ENCODE measurements at regions not wholly inside any gene's neighbourhood (a gene's known extent, or its start where the extent isn't known, plus 50 kb on each side); places are given as distances from the start of the nearest gene placed in this dataset.
"Not testable (repeated sequence)": the region's sequence is repeated elsewhere in the genome, so short reads cannot be mapped to it uniquely, and the experiment has no call there.

DNA sequence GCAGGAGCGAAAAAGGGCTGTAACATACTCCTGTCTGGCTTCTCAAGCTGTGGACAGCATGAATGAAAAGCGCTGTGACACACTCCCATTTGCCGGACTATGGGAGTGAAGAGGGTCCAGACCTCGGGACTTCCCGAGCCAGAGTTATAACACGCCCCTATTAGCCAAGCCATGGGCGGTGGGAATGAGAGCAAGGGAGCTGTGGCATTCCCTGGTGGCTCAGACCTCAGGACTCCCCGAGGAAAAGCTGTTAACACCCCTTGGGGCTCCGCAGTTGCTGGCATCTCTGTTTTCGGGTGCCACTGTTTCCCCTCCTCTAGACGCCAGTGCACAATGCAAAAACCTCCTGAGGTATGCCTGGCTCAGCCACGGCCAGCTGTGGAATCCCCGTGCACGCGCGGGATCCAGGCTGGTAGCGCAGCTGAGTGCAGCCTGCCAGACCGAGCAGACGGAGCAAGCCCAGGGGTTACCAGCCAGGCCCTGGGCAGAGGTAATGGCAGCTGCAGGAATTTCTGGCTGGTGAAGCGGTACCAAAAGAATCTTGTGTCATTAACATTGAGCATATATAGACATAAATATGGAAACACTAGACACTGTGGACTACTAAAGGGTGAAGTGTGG lies 1534.6 kb upstream of the PRR20A start:
- intact Hi-C loops (cut with DNase I) = no loop called here
- no peak for DNase-seq
- no peak for ATAC-seq (ENCODE audit: poor library complexity)

DNA sequence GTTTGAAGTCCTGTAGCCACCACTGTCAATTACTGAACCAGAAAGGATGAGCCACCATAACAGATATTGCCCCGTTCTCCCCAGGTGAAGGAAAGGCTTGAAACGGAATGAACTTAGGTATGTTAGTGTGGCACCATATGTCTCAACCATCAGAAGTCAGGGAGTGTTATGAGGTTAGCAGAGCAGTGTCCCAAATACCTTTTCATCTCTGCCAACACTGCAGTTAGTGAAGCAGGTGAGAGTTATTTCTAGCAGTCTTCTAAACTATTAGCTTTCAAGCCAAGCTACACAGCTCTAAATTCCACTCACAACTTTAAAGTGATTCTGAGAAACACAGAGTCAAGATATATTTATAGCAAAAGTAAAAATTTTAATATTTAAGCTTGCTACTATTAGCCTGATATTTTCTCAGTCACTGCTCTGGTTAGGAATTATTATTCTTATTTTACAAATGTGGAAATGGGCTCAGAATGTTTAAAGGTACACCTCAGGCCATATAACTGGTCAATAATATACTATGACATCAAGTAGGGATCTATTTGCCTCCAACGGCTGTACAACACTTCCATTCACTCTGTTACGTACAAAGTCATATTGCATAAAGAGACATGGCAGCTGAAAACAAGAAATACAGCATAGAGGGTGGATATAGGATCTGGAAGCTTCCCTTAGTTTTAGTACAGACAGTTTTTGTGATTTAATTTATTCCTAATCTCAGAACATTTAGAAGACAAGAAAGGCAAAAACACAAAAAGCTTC lies 1527.1 kb upstream of the PRR20A start:
- DNase-seq (no peak), ATAC-seq (ENCODE audit: poor library complexity) (no peak)
- intact Hi-C loops (cut with DNase I) = no loop called here

DNA sequence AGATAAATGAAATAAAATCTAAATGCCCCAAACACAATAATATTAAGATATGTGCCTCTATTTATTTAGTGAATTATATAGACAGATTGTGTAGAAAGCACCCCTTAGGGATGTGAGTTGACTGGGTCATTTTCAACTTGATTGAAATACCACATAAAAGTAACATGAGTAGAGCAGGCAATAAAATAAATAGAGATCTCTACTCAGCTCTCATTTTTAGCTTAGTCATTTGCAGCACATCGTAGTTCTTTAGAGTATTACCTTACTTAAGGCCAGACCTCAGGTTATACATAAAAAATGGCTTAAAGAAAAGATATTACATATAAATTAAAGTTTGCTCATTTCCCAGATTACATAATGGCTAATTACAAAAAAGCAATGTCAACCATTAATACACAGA lies 1525.6 kb upstream of the PRR20A start:
- no peak for DNase-seq
- intact Hi-C loops (cut with DNase I) = no loop called here
- no peak for ATAC-seq (ENCODE audit: poor library complexity)

- no peak for DNase-seq
- intact Hi-C loops (cut with DNase I) = no loop called here
- ATAC-seq (ENCODE audit: poor library complexity) = no peak
Observed at GRCh38 chr13:55617241-55617640, 1523.5 kb upstream of the PRR20A start.

GRCh38 chr13:55627221-55627620 lies 1513.5 kb upstream of the PRR20A start:
- no peak for DNase-seq
- ATAC-seq (ENCODE audit: poor library complexity) = no peak
- intact Hi-C loops (cut with DNase I) = no loop called here

DNA sequence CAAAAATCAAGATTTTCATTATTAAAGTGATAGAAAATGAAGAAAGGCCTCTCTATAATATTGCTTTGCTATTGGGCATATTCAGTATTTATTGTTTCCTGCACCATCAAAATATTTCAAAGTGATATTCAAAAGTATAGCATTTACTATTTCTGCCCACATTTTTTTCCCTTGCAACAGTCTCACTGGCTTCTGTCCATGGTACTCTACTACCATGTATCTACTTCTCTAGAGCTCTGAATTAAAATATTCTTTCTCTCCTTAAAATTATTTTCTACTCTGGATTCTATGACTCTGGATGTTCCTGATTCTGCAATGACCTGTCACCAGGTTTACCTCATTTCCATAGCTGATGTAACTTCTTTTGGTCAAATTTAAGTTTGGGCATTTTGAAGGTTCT lies 1508.3 kb upstream of the PRR20A start:
- no peak for ATAC-seq (ENCODE audit: poor library complexity)
- intact Hi-C loops (cut with DNase I) = no loop called here
- DNase-seq = no peak

GRCh38 chr13:55649485-55649884 lies 1491.2 kb upstream of the PRR20A start:
- no peak for DNase-seq
- no peak for ATAC-seq (ENCODE audit: poor library complexity)
- intact Hi-C loops (cut with DNase I) = no loop called here

GRCh38 chr13:55652657-55653056 lies 1488.1 kb upstream of the PRR20A start:
- intact Hi-C loops (cut with DNase I) = no loop called here
- no peak for DNase-seq
- no peak for ATAC-seq (ENCODE audit: poor library complexity)

- DNase-seq (no peak), ATAC-seq (ENCODE audit: poor library complexity) (no peak)
- intact Hi-C loops (cut with DNase I) = no loop called here
Observed at GRCh38 chr13:55653497-55653896, 1487.2 kb upstream of the PRR20A start.

DNA sequence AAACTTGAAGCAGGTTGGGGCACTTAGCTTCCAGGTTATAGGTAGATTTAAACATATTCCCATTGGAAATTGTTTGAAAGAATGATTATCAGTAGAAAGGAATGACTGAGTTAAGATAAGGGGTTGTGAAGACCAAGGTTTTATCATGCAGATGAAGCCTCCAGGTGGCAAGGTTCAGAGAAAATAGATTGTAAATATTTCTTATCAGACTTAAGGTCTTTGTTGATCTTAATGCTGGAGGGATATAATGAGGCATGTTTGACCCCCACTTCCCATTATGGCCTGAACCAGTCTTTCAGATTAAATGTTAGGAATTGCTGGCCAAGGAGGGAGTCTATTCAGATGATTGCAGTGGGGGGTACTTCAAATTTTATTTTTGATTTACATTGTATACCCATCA lies 1486.5 kb upstream of the PRR20A start:
- DNase-seq (no peak), ATAC-seq (ENCODE audit: poor library complexity) (no peak)
- intact Hi-C loops (cut with DNase I) = no loop called here

- DNase-seq; ATAC-seq (ENCODE audit: poor library complexity); intact Hi-C loops (cut with DNase I): not testable (repeated sequence)
Observed at GRCh38 chr13:55660264-55660663, 1480.5 kb upstream of the PRR20A start.

DNA sequence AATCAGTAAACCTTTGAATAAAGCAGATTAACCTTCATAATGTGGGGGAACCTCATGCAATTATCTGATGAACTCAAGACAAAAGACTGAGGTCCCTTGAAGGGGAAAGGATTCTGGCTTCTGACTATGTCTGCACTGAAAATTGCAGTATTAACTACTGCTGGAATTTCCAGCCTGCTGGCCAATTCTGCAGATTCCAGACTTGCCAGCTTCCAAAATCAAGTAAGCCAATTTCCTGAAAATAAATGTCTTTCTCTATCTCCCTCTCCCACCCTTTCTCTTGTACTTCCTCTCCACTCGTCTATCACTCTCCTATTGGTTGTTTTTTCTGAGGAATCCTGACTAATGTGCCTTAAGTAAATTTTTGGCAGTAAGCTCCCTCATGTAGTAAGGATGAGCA lies 1479.9 kb upstream of the PRR20A start:
- no peak for DNase-seq
- intact Hi-C loops (cut with DNase I) = no loop called here
- ATAC-seq (ENCODE audit: poor library complexity) = no peak

DNA sequence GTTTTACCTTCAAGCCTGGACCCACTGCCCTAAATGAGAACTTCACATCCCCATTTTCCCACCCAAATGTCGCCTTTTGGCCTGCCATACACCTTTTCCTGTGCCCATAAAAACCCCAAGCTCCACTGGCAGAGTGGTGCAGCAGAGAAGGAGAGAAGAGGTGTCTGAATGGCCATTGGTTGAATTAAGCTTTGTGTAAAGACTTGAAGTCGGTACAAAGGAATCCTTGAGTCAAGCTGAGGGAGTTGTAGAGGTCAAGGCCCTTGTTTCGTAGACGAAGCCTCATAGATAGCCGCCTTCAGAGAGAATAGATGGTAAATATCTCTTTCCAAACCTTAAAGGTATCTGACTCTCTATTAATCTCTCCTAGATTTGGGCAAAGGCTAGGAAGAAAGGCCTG lies 1479.2 kb upstream of the PRR20A start:
- DNase-seq (no peak), ATAC-seq (ENCODE audit: poor library complexity) (no peak)
- intact Hi-C loops (cut with DNase I) = no loop called here

GRCh38 chr13:55664178-55664577 lies 1476.5 kb upstream of the PRR20A start:
- DNase-seq = no peak
- intact Hi-C loops (cut with DNase I) = no loop called here
- ATAC-seq (ENCODE audit: poor library complexity) = no peak

- DNase-seq = no peak
- ATAC-seq (ENCODE audit: poor library complexity) = no peak
- intact Hi-C loops (cut with DNase I) = no loop called here
Observed at GRCh38 chr13:55669051-55669450, 1471.7 kb upstream of the PRR20A start.

DNA sequence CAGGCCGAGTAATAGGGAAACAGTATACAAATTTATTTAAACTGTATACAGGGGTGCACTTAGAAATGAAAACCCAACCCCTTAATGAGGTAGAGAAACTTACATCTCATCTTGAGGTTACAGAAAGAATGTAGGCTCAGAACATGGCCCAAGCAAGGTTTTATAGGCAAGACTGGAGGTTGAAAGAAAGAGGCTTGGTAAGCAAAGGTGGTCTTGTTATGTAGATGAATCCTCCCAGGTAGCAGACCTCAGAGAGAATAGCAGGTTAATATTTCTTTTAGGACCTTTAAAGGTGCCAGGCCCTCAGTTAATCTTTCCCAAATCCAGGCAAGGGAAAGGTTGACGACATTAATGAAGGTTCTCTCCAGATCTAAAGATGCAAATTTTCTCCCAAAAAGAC lies 1466.8 kb upstream of the PRR20A start:
- intact Hi-C loops (cut with DNase I) = no loop called here
- no peak for DNase-seq
- ATAC-seq (ENCODE audit: poor library complexity) = no peak

GRCh38 chr13:55682776-55683175 lies 1457.9 kb upstream of the PRR20A start:
- ATAC-seq (ENCODE audit: poor library complexity) = no peak
- intact Hi-C loops (cut with DNase I) = no loop called here
- no peak for DNase-seq

DNA sequence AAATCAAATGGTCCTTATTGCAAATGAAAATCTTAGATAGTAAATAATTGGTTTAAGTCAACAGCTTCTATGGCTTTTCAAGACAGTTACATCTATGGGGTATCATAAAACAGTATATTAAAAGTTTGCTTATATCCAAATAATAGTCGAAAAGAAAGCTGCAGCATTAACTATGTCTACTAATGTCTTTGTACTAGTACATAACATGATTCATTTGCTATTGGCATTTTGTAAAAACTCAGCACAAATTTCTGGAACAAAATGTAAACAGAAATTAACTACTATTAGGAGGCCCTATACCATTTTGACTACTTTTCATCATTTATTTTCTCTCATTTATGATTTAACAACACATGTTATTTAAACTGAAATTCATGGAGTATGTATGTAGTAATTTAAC lies 1435.2 kb upstream of the PRR20A start:
- ATAC-seq (ENCODE audit: poor library complexity) = no peak
- intact Hi-C loops (cut with DNase I) = no loop called here

GRCh38 chr13:55705971-55706370 lies 1434.7 kb upstream of the PRR20A start:
- DNase-seq = no peak
- ATAC-seq (ENCODE audit: poor library complexity) = no peak
- intact Hi-C loops (cut with DNase I) = no loop called here

More for the DNA sequence above, 1435.2 kb upstream of the PRR20A start:
- no peak for DNase-seq

- intact Hi-C loops (cut with DNase I) = no loop called here
- ATAC-seq (ENCODE audit: poor library complexity) (no peak), DNase-seq (no peak)
Observed at GRCh38 chr13:55714120-55714519, 1426.6 kb upstream of the PRR20A start.

DNA sequence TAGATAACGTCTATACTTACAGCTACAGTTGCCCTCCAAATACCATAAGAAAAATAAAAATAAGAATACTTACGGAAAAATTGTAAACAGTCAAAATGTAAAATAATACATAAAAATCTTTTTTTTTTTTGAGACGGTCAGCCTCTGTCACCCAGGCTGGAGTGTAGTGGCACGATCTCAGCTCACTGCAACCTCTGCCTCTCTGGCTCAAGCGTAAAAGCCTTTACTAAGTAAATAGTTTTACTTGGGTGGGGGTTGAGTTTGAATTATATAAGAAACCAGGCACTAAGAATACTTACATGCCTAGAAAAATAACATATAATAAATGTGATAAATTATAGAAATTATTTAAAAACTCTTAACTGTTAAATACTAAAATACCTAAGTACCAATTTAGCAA lies 1413.0 kb upstream of the PRR20A start:
- DNase-seq (no peak), ATAC-seq (ENCODE audit: poor library complexity) (no peak)
- intact Hi-C loops (cut with DNase I) = no loop called here
